ENCODE measurements at regions not wholly inside any gene's neighbourhood (a gene's known extent, or its start where the extent isn't known, plus 50 kb on each side); places are given as distances from the start of the nearest gene placed in this dataset.
"Not testable (repeated sequence)": the region's sequence is repeated elsewhere in the genome, so short reads cannot be mapped to it uniquely, and the experiment has no call there.

- not testable (repeated sequence) for TF ChIP-seq CEBPB (IDR thresholded peaks at IDR 0.05); CTCF (IDR thresholded peaks at IDR 0.05); KDM5A (IDR thresholded peaks at IDR 0.05); POLR2A (IDR thresholded peaks at IDR 0.05; ENCODE audit: low read length); MYC (IDR thresholded peaks at IDR 0.05; ENCODE audit: borderline replicate concordance, low read length); SREBF2 (IDR thresholded peaks at IDR 0.05); ZNF302 (CRISPR knock-in tag; IDR thresholded peaks at IDR 0.05); KDM1A (IDR thresholded peaks at IDR 0.05; ENCODE audit: low read depth); CHD4 (IDR thresholded peaks at IDR 0.05; ENCODE audit: borderline replicate concordance)
- TF ChIP-seq, protein P1, sequence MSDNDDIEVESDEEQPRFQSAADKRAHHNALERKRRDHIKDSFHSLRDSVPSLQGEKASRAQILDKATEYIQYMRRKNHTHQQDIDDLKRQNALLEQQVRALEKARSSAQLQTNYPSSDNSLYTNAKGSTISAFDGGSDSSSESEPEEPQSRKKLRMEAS (IDR thresholded peaks at IDR 0.05), result not testable (repeated sequence)
Observed at GRCh38 chr14:19197488-19198234, 230.4 kb downstream of the POTEM start.

Data from A549 (cell line).